HCT116 (cell line): ENCODE measurements at regions not wholly inside any gene's neighbourhood (a gene's known extent, or its start where the extent isn't known, plus 50 kb on each side); places are given as distances from the start of the nearest gene placed in this dataset.

ENCODE experiments used
- ATAC-seq: fragments of 200-7000 bp; cut with Tn5 transposase; 2 replicates; pipeline ENCODE4 v1.9.1; 2020; ENCODE audit warnings: mild to moderate bottlenecking, moderate library complexity
- BruUV-seq: library from RNA; stranded (reverse); fragments of 400-500 nt; replicated peaks from 2 replicates; lab custom pipeline; 2021; lab: Mats Ljungman, UMichigan
- CTCF ChIA-PET: fragments of 300-600 bp; sonication (Branson Sonifier 250); formaldehyde crosslinking; loops from one replicate; lab custom pipeline; 2021; ENCODE audit warnings: antibody characterized with exemption; lab: Charles Lee
- POLR2A ChIA-PET: fragments of 300-600, 350-600 bp; sonication (Branson Sonifier 250); formaldehyde crosslinking; loops from one replicate; lab custom pipeline; 2021; ENCODE audit warnings: antibody characterized with exemption; lab: Charles Lee
- RAD21 ChIA-PET, 2 experiments: fragments of 300-600 bp; sonication (Branson Sonifier 250); formaldehyde crosslinking; loops; one replicate each; lab custom pipeline; 2023; ENCODE audit warnings: low total read pairs in 2 of 2; ENCODE audit not compliant: uncharacterized antibody in 2 of 2, unreplicated experiment in 2 of 2, low non-redundant PET in 1 of 2; lab: Charles Lee
- DNase-seq: peaks from one replicate; pipeline ENCODE4 v3.0.0-alpha.2; 2010; ENCODE audit warnings: low read depth, low spot score
- H2AFZ ChIP-seq: fragments of 200-600 bp; shearing (Covaris generic), sonication (generic); 2 replicates; pipeline ENCODE4 v1.6.1; 2017; ENCODE audit warnings: low read depth, mixed run types, mixed read lengths, antibody characterized with exemption, low read length; ENCODE audit not compliant: poor library complexity, severe bottlenecking
- H3K27ac ChIP-seq: 2 replicates; pipeline ENCODE4 v1.5.1; 2012; ENCODE audit warnings: low read depth, low read length
- H3K27me3 ChIP-seq: fragments of 200-600 bp; sonication (generic); 2 replicates; pipeline ENCODE4 v1.6.1; 2016; ENCODE audit warnings: mixed run types, low read length, mixed read lengths; ENCODE audit not compliant: insufficient read depth
- H3K36me3 ChIP-seq, 2 experiments: fragments of 200-500 bp in 1 of 2; fragments of 200-600 bp in 1 of 2; sonication (Bioruptor generic) in 1 of 2; sonication (generic) in 1 of 2; 2 replicates each; pipeline versions ENCODE4 v1.5.1 to v1.6.1; 2014 to 2016; ENCODE audit warnings: low read length in 2 of 2, inconsistent platforms in 1 of 2, mixed read lengths in 1 of 2, mixed run types in 1 of 2; ENCODE audit not compliant: insufficient read depth in 2 of 2, control insufficient read depth in 1 of 2
- H3K4me1 ChIP-seq, 2 experiments: fragments of 200-600 bp in 1 of 2; sonication (generic) in 1 of 2; 2 replicates each; pipeline versions ENCODE4 v1.5.1 to v1.6.1; 2012 to 2017; ENCODE audit warnings: low read length in 2 of 2, inconsistent platforms in 1 of 2, mild to moderate bottlenecking in 1 of 2, mixed read lengths in 1 of 2, mixed run types in 1 of 2, moderate library complexity in 1 of 2; ENCODE audit not compliant: insufficient read depth in 2 of 2, control insufficient read depth in 1 of 2
- H3K4me2 ChIP-seq: fragments of 200-600 bp; sonication (generic); 2 replicates; pipeline ENCODE4 v1.6.1; 2017; ENCODE audit warnings: mixed run types, low read length, mixed read lengths
- H3K4me3 ChIP-seq, 2 experiments: fragments of 200-600 bp in 1 of 2; sonication (generic) in 1 of 2; replicated peaks in 1 of 2; 2 replicates each; pipeline ENCODE4 v1.5.1; 2011 to 2016; ENCODE audit warnings: low read length in 2 of 2, control low read depth in 1 of 2, low read depth in 1 of 2, mild to moderate bottlenecking in 1 of 2, mixed read lengths in 1 of 2, mixed run types in 1 of 2
- H3K79me2 ChIP-seq: fragments of 200-600 bp; sonication (generic); 2 replicates; pipeline ENCODE4 v1.6.1; 2017; ENCODE audit warnings: mild to moderate bottlenecking, mixed run types, low read length, moderate library complexity, mixed read lengths; ENCODE audit not compliant: insufficient read depth
- H3K9ac ChIP-seq: fragments of 200-600 bp; sonication (generic); 2 replicates; pipeline ENCODE4 v1.6.1; 2016; ENCODE audit warnings: low read length, mixed read lengths
- H3K9me2 ChIP-seq: fragments of 200-600 bp; sonication (generic), shearing (Covaris generic); 2 replicates; pipeline ENCODE4 v1.6.1; 2017; ENCODE audit warnings: mixed run types, mild to moderate bottlenecking, moderate library complexity; ENCODE audit not compliant: insufficient read depth
- H3K9me3 ChIP-seq, 2 experiments: fragments of 200-500 bp in 1 of 2; fragments of 200-600 bp in 1 of 2; sonication (Bioruptor generic) in 1 of 2; sonication (generic) in 1 of 2; 2 replicates each; pipeline ENCODE4 v1.6.1; 2014 to 2017; ENCODE audit warnings: low read length in 2 of 2, mixed read lengths in 2 of 2, inconsistent platforms in 1 of 2, low read depth in 1 of 2, mild to moderate bottlenecking in 1 of 2, mixed run types in 1 of 2, moderate library complexity in 1 of 2; ENCODE audit not compliant: control insufficient read depth in 1 of 2, insufficient read depth in 1 of 2
- H4K20me1 ChIP-seq: fragments of 200-600 bp; sonication (generic), shearing (Covaris generic); 2 replicates; pipeline ENCODE4 v1.6.1; 2017; ENCODE audit warnings: mixed run types, mild to moderate bottlenecking, moderate library complexity; ENCODE audit not compliant: insufficient read depth
- CTCF ChIP-seq, 3 experiments: fragments of 200-600 bp in 1 of 3; sonication (generic) in 1 of 3; IDR thresholded peaks in 2 of 3; conservative IDR thresholded peaks in 1 of 3; 2 replicates each; pipeline ENCODE4 v1.5.1; 2012 to 2017; ENCODE audit warnings: low read depth in 2 of 3, low read length in 2 of 3, antibody characterized with exemption in 1 of 3, borderline replicate concordance in 1 of 3, control low read depth in 1 of 3, mild to moderate bottlenecking in 1 of 3, mixed read lengths in 1 of 3, mixed run types in 1 of 3, moderate library complexity in 1 of 3; ENCODE audit not compliant: insufficient read depth in 1 of 3
- ELF1 ChIP-seq: IDR thresholded peaks from 2 replicates; pipeline ENCODE4 v1.6.1; 2012; ENCODE audit warnings: low read depth, borderline replicate concordance
- REST ChIP-seq: IDR thresholded peaks from 2 replicates; pipeline ENCODE4 v1.6.1; 2012; ENCODE audit warnings: low read depth
- SIN3A ChIP-seq: IDR thresholded peaks from 2 replicates; pipeline ENCODE4 v1.6.1; 2012; ENCODE audit warnings: low read depth
- SRF ChIP-seq: IDR thresholded peaks from 2 replicates; pipeline ENCODE4 v1.6.1; 2012; ENCODE audit warnings: low read depth
- intact Hi-C: fragments of 100-400 bp; cut with micrococcal nuclease; formaldehyde crosslinking; loops from 2 replicates; pipeline ENCODE4 v1.10.0; 2022

GRCh38 chr5:88115211-88115610 is 153.4 kb downstream of the TMEM161B start (continued):
- TF ChIP-seq REST (no peak), CTCF (IDR thresholded peaks at IDR 0.05 in 2 of 3, conservative IDR thresholded peaks at IDR 0.05 in 1 of 3; ENCODE audit: borderline replicate concordance in 1 of 3, insufficient read depth in 1 of 3, low read depth in 2 of 3, low read length in 2 of 3) (no peak), ELF1 (no peak)
- TF ChIP-seq, all 23 proteins: peak for 0

GRCh38 chr5:88113429-88113828 is 155.2 kb downstream of the TMEM161B start:
- Histone ChIP-seq H3K79me2 (no peaks in the 10 kb centered on the region), H3K4me2 (no peak overlapping the region), H3K9me3 (no peaks in the 10 kb centered on the region), H3K27ac (no peak overlapping the region), H3K4me1 (no peaks in the 10 kb centered on the region), H4K20me1 (no peaks in the 10 kb centered on the region), H3K27me3 (no peaks in the 10 kb centered on the region), H3K9me2 (no peaks in the 10 kb centered on the region), H2AFZ (no peak overlapping the region), H3K36me3 (no peaks in the 10 kb centered on the region), H3K4me3 (no peak overlapping the region), H3K9ac (no peak overlapping the region)
- BruUV-seq: no TSS peak
- ChIA-PET CTCF (no interaction called here), POLR2A (interaction anchor here (0.7 kb wide), 1 partner anchor 43 kb away, joined by 4 read pairs; no protein-coding TSS in a partner anchor), RAD21 (no interaction called here)
- no peak for ATAC-seq
- no peak for DNase-seq
- TF ChIP-seq SRF (no peak), CTCF (IDR thresholded peaks at IDR 0.05 in 2 of 3, conservative IDR thresholded peaks at IDR 0.05 in 1 of 3; ENCODE audit: borderline replicate concordance in 1 of 3, insufficient read depth in 1 of 3, low read depth in 2 of 3, low read length in 2 of 3) (no peak), SIN3A (no peak)
- intact Hi-C loops: no loop called here
